SU-DHL-6 (cell line): ENCODE measurements at regions not wholly inside any gene's neighbourhood (a gene's known extent, or its start where the extent isn't known, plus 50 kb on each side); places are given as distances from the start of the nearest gene placed in this dataset.

Experiments
- H2AFZ ChIP-seq: fragments of 200-600 bp; sonication (generic); 2 replicates; pipeline ENCODE4 v1.6.1; 2014; ENCODE audit warnings: low read depth, mild to moderate bottlenecking, moderate library complexity, mixed read lengths, antibody characterized with exemption, low read length; ENCODE audit not compliant: severe bottlenecking
- H3F3A ChIP-seq: fragments of 200-600 bp; shearing (Covaris generic); 2 replicates; pipeline ENCODE4 v1.6.0; 2016; ENCODE audit warnings: antibody characterized with exemption, mild to moderate bottlenecking; ENCODE audit not compliant: insufficient read depth
- H3K27ac ChIP-seq: fragments of 200-600 bp; sonication (generic); 2 replicates; pipeline ENCODE4 v1.5.1; 2016; ENCODE audit warnings: low read depth, mild to moderate bottlenecking, low read length, moderate library complexity, mixed read lengths
- H3K27me3 ChIP-seq: fragments of 200-600 bp; sonication (generic), shearing (Covaris generic); 2 replicates; pipeline ENCODE4 v1.6.0; 2014; ENCODE audit warnings: mild to moderate bottlenecking, low read length
- H3K36me3 ChIP-seq: fragments of 200-600 bp; sonication (generic); 2 replicates; pipeline ENCODE4 v1.6.1; 2014; ENCODE audit warnings: mild to moderate bottlenecking, low read length, mixed read lengths
- H3K4me2 ChIP-seq: fragments of 300-600, 200-600 bp; shearing (Covaris generic), sonication (generic); 2 replicates; pipeline ENCODE4 v1.6.0; 2014; ENCODE audit warnings: low read length, low read depth, mild to moderate bottlenecking; ENCODE audit not compliant: poor library complexity, severe bottlenecking
- H3K4me3 ChIP-seq: fragments of 200-600 bp; sonication (generic); 2 replicates; pipeline ENCODE4 v1.5.1; 2014; ENCODE audit warnings: antibody characterized with exemption, low read length, mild to moderate bottlenecking, mixed read lengths; ENCODE audit not compliant: insufficient read depth, poor library complexity, severe bottlenecking
- H3K79me2 ChIP-seq: fragments of 200-600 bp; sonication (generic); 2 replicates; pipeline ENCODE4 v1.6.1; 2014; ENCODE audit warnings: mild to moderate bottlenecking, low read length, moderate library complexity; ENCODE audit not compliant: insufficient read depth
- H3K9ac ChIP-seq: fragments of 200-600 bp; sonication (generic); 2 replicates; pipeline ENCODE4 v1.7.0; 2014; ENCODE audit warnings: mild to moderate bottlenecking, low read length
- H3K9me2 ChIP-seq: fragments of 200-600 bp; sonication (generic); replicated peaks from 2 replicates; pipeline ENCODE4 v1.6.1; 2014; ENCODE audit warnings: low read length; ENCODE audit not compliant: insufficient read depth
- H3K9me3 ChIP-seq: fragments of 200-600 bp; sonication (generic); 2 replicates; pipeline ENCODE4 v1.6.1; 2014; ENCODE audit warnings: low read length, mixed read lengths; ENCODE audit not compliant: insufficient read depth
- H4K20me1 ChIP-seq: fragments of 200-600 bp; sonication (generic); 2 replicates; pipeline ENCODE4 v1.6.1; 2014; ENCODE audit warnings: low read depth, mild to moderate bottlenecking, antibody characterized with exemption, low read length, moderate library complexity, mixed read lengths
- EZH2phosphoT487 ChIP-seq: fragments of 200-600 bp; sonication (generic), shearing (Covaris generic); conservative IDR thresholded peaks from 2 replicates; pipeline ENCODE4 v1.6.1; 2018; ENCODE audit warnings: mild to moderate bottlenecking, antibody characterized with exemption, low read length, moderate library complexity, mixed read lengths
- TF ChIP-seq, protein P1 (sequence below): fragments of 200-600 bp; sonication (generic); IDR thresholded peaks from one replicate; pipeline ENCODE4 v1.5.1; 2017; ENCODE audit warnings: antibody characterized with exemption, mild to moderate bottlenecking, low read length, moderate library complexity; ENCODE audit not compliant: insufficient read depth, poor library complexity, severe bottlenecking

DNA sequence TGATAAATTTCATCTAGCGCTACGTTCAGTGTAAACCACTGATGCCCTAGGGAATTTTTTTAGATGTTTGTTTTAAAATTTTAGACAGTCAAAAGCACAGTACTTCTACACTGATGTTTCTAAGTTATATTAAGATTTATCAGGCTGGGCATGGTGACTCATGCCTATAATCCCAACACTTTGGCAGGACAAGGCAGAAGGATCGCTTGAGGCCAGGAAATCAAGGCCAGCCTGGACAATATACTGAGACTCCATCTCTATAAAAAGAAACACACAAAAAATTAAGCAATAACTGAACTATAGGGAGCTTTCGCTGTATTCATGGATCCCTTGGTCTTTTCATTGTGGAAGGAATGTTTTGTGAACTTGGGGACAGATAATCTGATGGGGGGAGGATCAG lies 50.6 kb upstream of the MAPRE2 start:
- H3K27ac ChIP-seq, result no peak overlapping the region
- H2AFZ ChIP-seq, result no peak overlapping the region
- H3K4me2 ChIP-seq, result no peak overlapping the region
- no peaks in the 10 kb centered on the region for H3K36me3 ChIP-seq
- H3K79me2 ChIP-seq, result no peaks in the 10 kb centered on the region
- H4K20me1 ChIP-seq, result no peaks in the 10 kb centered on the region
- H3K9ac ChIP-seq, result no peak overlapping the region
- H3K4me3 ChIP-seq, result no peak overlapping the region
- no peaks in the 10 kb centered on the region for H3K9me2 ChIP-seq
- no peaks in the 10 kb centered on the region for H3F3A ChIP-seq
- no peaks in the 10 kb centered on the region for H3K9me3 ChIP-seq
- H3K27me3 ChIP-seq, result no peaks in the 10 kb centered on the region
- TF ChIP-seq, protein P1, sequence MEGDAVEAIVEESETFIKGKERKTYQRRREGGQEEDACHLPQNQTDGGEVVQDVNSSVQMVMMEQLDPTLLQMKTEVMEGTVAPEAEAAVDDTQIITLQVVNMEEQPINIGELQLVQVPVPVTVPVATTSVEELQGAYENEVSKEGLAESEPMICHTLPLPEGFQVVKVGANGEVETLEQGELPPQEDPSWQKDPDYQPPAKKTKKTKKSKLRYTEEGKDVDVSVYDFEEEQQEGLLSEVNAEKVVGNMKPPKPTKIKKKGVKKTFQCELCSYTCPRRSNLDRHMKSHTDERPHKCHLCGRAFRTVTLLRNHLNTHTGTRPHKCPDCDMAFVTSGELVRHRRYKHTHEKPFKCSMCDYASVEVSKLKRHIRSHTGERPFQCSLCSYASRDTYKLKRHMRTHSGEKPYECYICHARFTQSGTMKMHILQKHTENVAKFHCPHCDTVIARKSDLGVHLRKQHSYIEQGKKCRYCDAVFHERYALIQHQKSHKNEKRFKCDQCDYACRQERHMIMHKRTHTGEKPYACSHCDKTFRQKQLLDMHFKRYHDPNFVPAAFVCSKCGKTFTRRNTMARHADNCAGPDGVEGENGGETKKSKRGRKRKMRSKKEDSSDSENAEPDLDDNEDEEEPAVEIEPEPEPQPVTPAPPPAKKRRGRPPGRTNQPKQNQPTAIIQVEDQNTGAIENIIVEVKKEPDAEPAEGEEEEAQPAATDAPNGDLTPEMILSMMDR, result no peak
- no peak for TF ChIP-seq EZH2phosphoT487

DNA sequence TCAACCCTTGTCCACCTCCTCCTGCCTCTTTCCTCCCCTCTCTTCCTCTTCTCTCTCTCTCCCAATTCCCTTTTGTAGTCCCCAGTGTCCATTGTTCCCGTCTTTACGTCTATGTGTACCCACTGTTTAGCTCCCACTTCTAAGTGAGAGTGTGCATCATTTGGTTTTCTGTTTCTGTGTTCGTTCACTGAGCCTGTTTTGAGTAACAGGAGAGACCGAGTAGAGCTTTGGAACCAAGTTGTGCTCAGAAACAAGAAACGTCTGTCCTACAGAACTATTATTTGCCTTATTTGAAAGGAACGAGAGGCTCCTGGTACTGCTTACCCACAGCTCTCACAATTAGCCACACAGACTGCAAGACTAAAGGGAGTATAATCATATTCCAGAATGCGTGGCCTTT lies 50.1 kb upstream of the MAPRE2 start:
- H3K4me2 ChIP-seq, result no peak overlapping the region
- no peaks in the 10 kb centered on the region for H3K9me3 ChIP-seq
- H3K79me2 ChIP-seq, result no peaks in the 10 kb centered on the region
- no peaks in the 10 kb centered on the region for H4K20me1 ChIP-seq
- H3K4me3 ChIP-seq, result no peak overlapping the region
- TF ChIP-seq EZH2phosphoT487, result no peak
- TF ChIP-seq, protein P1, result no peak
- no peaks in the 10 kb centered on the region for H3K27me3 ChIP-seq
- H3K9ac ChIP-seq, result no peak overlapping the region
- H3K9me2 ChIP-seq, result no peaks in the 10 kb centered on the region
- H2AFZ ChIP-seq, result no peak overlapping the region
- H3F3A ChIP-seq, result no peaks in the 10 kb centered on the region
- H3K27ac ChIP-seq, result no peak overlapping the region
- H3K36me3 ChIP-seq, result no peaks in the 10 kb centered on the region
